ENCODE measurements at regions not wholly inside any gene's neighbourhood (a gene's known extent, or its start where the extent isn't known, plus 50 kb on each side); places are given as distances from the start of the nearest gene placed in this dataset.

DNA sequence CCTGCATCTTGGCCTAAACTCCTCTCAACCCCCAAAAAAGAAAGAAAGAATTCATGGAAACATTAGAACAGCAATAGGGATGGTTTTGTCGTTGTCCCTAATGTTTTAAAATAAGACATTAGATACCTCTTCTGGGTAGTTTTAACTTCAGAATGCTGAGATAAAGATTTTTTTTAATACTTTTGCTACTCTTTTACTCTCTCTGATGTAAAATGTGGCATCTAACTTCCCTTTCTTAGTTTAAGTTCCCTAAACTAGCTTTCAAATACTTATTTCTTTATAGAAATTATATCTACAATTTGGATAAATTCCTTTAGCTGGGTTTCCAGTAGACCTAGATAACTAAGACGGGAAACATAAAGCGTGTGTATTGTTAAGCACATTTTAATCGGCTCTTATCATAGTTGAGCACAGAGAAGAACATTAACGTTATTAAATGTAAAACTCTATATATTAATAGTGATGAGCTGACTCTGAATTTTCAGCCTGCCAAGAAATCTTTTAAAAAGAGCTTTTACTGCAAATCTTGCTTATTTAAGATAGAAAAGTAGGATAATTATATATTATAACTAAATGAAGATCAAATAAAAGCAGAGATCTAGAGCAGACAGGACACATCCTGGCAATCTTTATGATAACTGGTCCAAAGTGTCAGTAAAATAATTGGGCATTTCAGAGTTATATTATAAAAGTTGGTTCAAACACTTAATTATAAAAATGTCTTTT lies 183.2 kb downstream of the CYB561 start:
- DNase-seq (ENCODE audit: low read depth), result no peak
- TF ChIP-seq, protein P1, sequence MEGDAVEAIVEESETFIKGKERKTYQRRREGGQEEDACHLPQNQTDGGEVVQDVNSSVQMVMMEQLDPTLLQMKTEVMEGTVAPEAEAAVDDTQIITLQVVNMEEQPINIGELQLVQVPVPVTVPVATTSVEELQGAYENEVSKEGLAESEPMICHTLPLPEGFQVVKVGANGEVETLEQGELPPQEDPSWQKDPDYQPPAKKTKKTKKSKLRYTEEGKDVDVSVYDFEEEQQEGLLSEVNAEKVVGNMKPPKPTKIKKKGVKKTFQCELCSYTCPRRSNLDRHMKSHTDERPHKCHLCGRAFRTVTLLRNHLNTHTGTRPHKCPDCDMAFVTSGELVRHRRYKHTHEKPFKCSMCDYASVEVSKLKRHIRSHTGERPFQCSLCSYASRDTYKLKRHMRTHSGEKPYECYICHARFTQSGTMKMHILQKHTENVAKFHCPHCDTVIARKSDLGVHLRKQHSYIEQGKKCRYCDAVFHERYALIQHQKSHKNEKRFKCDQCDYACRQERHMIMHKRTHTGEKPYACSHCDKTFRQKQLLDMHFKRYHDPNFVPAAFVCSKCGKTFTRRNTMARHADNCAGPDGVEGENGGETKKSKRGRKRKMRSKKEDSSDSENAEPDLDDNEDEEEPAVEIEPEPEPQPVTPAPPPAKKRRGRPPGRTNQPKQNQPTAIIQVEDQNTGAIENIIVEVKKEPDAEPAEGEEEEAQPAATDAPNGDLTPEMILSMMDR (IDR thresholded peaks at IDR 0.05; ENCODE audit: insufficient read depth, low read depth, low read length), result no peak
- H3K4me3 ChIP-seq (ENCODE audit: low read depth, low read length), result no peak overlapping the region
- no peaks in the 10 kb centered on the region for H3K27me3 ChIP-seq (ENCODE audit: control insufficient read depth, insufficient read depth, low read length)
- H3K36me3 ChIP-seq (ENCODE audit: control insufficient read depth, insufficient read depth, low read length), result peaks cover 1% of the 10 kb centered on the region; the same call in 1 of the 2 replicates
- POLR2A ChIA-PET, result no interaction called here
- CTCF ChIA-PET, result no interaction called here

GRCh38 chr17:63265526-63265925 lies 180.6 kb downstream of the CYB561 start:
- DNase-seq (ENCODE audit: low read depth), result no peak
- ChIA-PET CTCF (interaction anchor here (0.5 kb wide), 1 partner anchor 197 kb away, joined by 3 read pairs; no protein-coding TSS in a partner anchor), POLR2A (no interaction called here)
- TF ChIP-seq, protein P1 (IDR thresholded peaks at IDR 0.05; ENCODE audit: insufficient read depth, low read depth, low read length), result no peak
- H3K36me3 ChIP-seq (ENCODE audit: control insufficient read depth, insufficient read depth, low read length), result peaks cover 1% of the 10 kb centered on the region; the same call in 1 of the 2 replicates
- no peak overlapping the region for H3K4me3 ChIP-seq (ENCODE audit: low read depth, low read length)
- no peaks in the 10 kb centered on the region for H3K27me3 ChIP-seq (ENCODE audit: control insufficient read depth, insufficient read depth, low read length)

- POLR2A ChIA-PET, result no interaction called here
- CTCF ChIA-PET, result no interaction called here
- Histone ChIP-seq H3K4me3 (ENCODE audit: low read depth, low read length) (no peak overlapping the region), H3K36me3 (ENCODE audit: control insufficient read depth, insufficient read depth, low read length) (peaks cover 1% of the 10 kb centered on the region; the same call in 1 of the 2 replicates), H3K27me3 (ENCODE audit: control insufficient read depth, insufficient read depth, low read length) (no peaks in the 10 kb centered on the region)
- DNase-seq (ENCODE audit: low read depth), result no peak
- TF ChIP-seq, protein P1 (IDR thresholded peaks at IDR 0.05; ENCODE audit: insufficient read depth, low read depth, low read length), result no peak
Observed at GRCh38 chr17:63267846-63268245, 178.3 kb downstream of the CYB561 start.

DNA sequence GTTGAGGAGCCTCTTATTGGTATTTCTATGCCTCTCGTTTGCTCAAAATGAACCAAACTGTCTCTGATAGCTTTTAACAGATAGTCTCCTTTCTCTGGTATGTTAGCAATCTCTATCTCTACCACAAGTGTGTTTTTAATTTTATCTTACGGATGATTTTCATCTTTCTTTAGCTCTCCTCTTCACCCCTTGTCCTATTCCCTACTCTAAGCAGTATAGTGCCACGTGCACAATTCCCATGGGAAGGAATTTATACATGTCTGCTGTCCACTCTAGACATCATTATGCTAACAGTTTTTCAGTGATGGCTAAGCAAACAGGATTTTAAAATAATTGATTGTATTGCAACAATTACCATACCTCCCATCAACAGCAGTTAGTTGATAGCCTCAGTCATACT lies 177.3 kb downstream of the CYB561 start:
- POLR2A ChIA-PET, result no interaction called here
- TF ChIP-seq, protein P1 (IDR thresholded peaks at IDR 0.05; ENCODE audit: insufficient read depth, low read depth, low read length), result no peak
- Histone ChIP-seq H3K27me3 (ENCODE audit: control insufficient read depth, insufficient read depth, low read length) (no peaks in the 10 kb centered on the region), H3K36me3 (ENCODE audit: control insufficient read depth, insufficient read depth, low read length) (peaks cover 1% of the 10 kb centered on the region; the same call in 1 of the 2 replicates), H3K4me3 (ENCODE audit: low read depth, low read length) (no peak overlapping the region)
- no peak for DNase-seq (ENCODE audit: low read depth)
- CTCF ChIA-PET, result interaction anchor here (0.8 kb wide), 1 partner anchor 11 kb away, joined by 3 read pairs; no protein-coding TSS in a partner anchor

DNA sequence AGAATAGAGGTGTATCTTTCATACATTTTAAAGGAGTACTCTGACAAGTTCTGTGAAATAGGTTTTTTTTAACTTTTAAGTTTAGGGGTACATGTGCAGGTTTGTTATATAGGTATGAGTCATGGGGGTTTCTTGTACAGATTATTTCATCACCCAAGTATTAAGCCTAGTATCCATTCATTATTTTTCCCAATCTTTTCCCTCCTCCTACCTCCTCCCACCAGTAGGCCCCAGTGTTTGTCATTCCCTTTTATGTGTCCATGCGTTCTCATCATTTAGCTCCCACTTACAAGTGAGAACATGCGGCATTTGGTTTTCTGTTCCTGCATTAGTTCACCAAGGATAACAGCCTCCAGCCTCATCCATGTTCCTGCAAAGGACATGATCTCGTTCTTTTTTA lies 175.5 kb downstream of the CYB561 start:
- TF ChIP-seq, protein P1 (IDR thresholded peaks at IDR 0.05; ENCODE audit: insufficient read depth, low read depth, low read length), result no peak
- ChIA-PET CTCF (no interaction called here), POLR2A (no interaction called here)
- no peak for DNase-seq (ENCODE audit: low read depth)
- no peak overlapping the region for H3K4me3 ChIP-seq (ENCODE audit: low read depth, low read length)
- H3K27me3 ChIP-seq (ENCODE audit: control insufficient read depth, insufficient read depth, low read length), result no peaks in the 10 kb centered on the region
- H3K36me3 ChIP-seq (ENCODE audit: control insufficient read depth, insufficient read depth, low read length), result peaks cover 1% of the 10 kb centered on the region; the same call in 1 of the 2 replicates

Measured in BJ (cell line).